Adrenal gland (tissue), 5 donors: ENCODE measurements at regions not wholly inside any gene's neighbourhood (a gene's known extent, or its start where the extent isn't known, plus 50 kb on each side); places are given as distances from the start of the nearest gene placed in this dataset.

Experiments used
- POLR2A ChIP-seq, 2 donors: fragments of 450-650 bp; IDR thresholded peaks; one replicate each; pipeline ENCODE4 v1.6.1; 2017; ENCODE audit warnings: antibody characterized with exemption in 2 of 2, mild to moderate bottlenecking in 2 of 2, moderate library complexity in 1 of 2
- TF ChIP-seq, protein P1 (sequence below), 6 experiments: fragments of 450-650 bp in 4 of 6; fragments of 200-600 bp in 2 of 6; sonication (generic) in 1 of 6; IDR thresholded peaks; 1 replicate in 5 of 6; 2 replicates in 1 of 6; pipeline versions ENCODE4 v1.5.1 to v1.8.0; 2016 to 2021; ENCODE audit warnings: antibody characterized with exemption in 6 of 6, mild to moderate bottlenecking in 2 of 6, moderate library complexity in 1 of 6
- donor health status: DM: no; HTN: no; CAD: no.

DNA sequence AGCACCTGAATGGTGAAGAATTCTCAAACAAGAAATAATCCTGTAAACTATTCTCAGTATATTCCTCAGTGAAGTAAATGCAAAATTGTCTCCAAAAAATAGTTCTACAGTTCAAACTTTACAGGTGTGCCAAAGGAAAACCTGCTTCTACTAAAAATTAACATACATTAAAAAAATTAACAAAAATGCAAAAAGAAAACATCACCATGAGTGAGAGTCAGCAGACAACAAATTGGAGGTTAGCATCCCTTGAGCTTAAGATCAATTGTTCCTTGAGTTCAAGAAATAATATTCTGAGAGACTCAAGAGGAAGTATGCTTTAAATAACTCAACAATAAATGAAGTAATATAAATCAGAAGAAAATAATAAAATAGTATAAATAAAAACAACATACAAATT is 278.4 kb upstream of the MME start:
- TF ChIP-seq POLR2A (IDR thresholded peaks at IDR 0.05), result no peak
- TF ChIP-seq, protein P1, sequence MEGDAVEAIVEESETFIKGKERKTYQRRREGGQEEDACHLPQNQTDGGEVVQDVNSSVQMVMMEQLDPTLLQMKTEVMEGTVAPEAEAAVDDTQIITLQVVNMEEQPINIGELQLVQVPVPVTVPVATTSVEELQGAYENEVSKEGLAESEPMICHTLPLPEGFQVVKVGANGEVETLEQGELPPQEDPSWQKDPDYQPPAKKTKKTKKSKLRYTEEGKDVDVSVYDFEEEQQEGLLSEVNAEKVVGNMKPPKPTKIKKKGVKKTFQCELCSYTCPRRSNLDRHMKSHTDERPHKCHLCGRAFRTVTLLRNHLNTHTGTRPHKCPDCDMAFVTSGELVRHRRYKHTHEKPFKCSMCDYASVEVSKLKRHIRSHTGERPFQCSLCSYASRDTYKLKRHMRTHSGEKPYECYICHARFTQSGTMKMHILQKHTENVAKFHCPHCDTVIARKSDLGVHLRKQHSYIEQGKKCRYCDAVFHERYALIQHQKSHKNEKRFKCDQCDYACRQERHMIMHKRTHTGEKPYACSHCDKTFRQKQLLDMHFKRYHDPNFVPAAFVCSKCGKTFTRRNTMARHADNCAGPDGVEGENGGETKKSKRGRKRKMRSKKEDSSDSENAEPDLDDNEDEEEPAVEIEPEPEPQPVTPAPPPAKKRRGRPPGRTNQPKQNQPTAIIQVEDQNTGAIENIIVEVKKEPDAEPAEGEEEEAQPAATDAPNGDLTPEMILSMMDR (IDR thresholded peaks at IDR 0.05), result no peak
